ENCODE measurements at regions not wholly inside any gene's neighbourhood (a gene's known extent, or its start where the extent isn't known, plus 50 kb on each side); places are given as distances from the start of the nearest gene placed in this dataset.

DNA sequence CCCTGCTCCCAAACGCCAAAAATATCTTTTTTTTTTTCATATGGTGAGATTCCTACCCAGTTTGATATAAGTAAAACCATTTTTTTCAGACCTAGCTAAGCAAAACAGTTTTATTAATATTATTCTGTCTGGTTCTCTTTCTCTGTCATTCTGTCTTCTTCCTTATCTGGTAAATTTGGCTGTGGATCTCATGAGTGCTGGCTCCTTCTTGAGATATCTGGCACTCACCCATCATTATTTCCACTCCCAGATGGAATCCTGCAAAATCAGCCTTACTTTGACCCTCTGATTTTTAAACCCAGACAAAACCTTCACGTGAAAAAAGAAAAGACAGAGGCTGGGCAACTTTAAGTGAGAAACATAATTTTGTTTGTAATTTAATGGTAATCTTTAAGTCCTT, 373.6 kb downstream of the NYAP2 start (continued):
- TF ChIP-seq, protein P1, sequence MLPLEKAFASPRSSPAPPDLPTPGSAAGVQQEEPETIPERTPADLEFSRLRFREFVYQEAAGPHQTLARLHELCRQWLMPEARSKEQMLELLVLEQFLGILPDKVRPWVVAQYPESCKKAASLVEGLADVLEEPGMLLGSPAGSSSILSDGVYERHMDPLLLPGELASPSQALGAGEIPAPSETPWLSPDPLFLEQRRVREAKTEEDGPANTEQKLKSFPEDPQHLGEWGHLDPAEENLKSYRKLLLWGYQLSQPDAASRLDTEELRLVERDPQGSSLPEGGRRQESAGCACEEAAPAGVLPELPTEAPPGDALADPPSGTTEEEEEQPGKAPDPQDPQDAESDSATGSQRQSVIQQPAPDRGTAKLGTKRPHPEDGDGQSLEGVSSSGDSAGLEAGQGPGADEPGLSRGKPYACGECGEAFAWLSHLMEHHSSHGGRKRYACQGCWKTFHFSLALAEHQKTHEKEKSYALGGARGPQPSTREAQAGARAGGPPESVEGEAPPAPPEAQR (tag by site-specific recombination; IDR thresholded peaks at IDR 0.05) = no peak

DNA sequence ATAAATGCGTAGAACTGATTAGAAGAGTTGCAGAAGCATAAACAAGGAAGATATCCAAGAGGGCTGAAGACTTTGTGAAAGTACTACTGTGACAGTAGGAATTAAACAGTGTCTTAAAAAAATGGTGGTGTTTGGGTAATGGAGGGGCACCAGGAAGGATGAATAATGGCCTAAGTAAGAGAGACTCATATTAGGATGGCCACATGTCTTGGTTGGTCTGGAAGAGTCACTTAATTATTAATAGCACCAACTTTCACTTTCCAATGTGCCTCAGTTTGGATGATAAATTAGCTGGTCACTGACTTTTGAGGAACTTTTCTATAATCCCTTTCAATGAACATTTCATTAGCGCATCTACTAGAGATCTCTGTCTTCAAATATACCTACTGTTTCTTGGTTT, 372.2 kb downstream of the NYAP2 start:
- no peaks in the 10 kb centered on the region for H3K4me1 ChIP-seq (ENCODE audit: control insufficient read depth, insufficient read depth, low read length)
- H3K36me3 ChIP-seq (ENCODE audit: control insufficient read depth in 2 of 2, insufficient read depth in 1 of 2, low read length in 2 of 2) = no peaks in the 10 kb centered on the region
- no peaks in the 10 kb centered on the region for H3K9me3 ChIP-seq (ENCODE audit: control insufficient read depth, insufficient read depth, low read depth, low read length)
- H3K27ac ChIP-seq (ENCODE audit: extremely low read depth, low read depth, low read length) = no peak overlapping the region
- no peak overlapping the region for H3K4me3 ChIP-seq (ENCODE audit: low read depth, low read length)
- TF ChIP-seq ZNF692 (tag by site-specific recombination; IDR thresholded peaks at IDR 0.05) (no peak), YY2 (tag by site-specific recombination; IDR thresholded peaks at IDR 0.05) (no peak), PBX3 (CRISPR knock-in tag; IDR thresholded peaks at IDR 0.05) (no peak), BCL11A (tag by site-specific recombination; IDR thresholded peaks at IDR 0.05; ENCODE audit: low read depth) (no peak), ZSCAN5A (tag by site-specific recombination; IDR thresholded peaks at IDR 0.05) (no peak), SCRT1 (tag by site-specific recombination; IDR thresholded peaks at IDR 0.05; ENCODE audit: borderline replicate concordance) (no peak), TCF7L2 (IDR thresholded peaks at IDR 0.05; ENCODE audit: borderline replicate concordance, low read depth, low read length) (no peak), ZNF292 (tag by site-specific recombination; IDR thresholded peaks at IDR 0.05; ENCODE audit: borderline replicate concordance, low read depth) (no peak), SCRT2 (tag by site-specific recombination; IDR thresholded peaks at IDR 0.05) (no peak), ZNF155 (tag by site-specific recombination; IDR thresholded peaks at IDR 0.05) (no peak), ZNF37A (tag by site-specific recombination; IDR thresholded peaks at IDR 0.05) (no peak)
- TF ChIP-seq, protein P2, sequence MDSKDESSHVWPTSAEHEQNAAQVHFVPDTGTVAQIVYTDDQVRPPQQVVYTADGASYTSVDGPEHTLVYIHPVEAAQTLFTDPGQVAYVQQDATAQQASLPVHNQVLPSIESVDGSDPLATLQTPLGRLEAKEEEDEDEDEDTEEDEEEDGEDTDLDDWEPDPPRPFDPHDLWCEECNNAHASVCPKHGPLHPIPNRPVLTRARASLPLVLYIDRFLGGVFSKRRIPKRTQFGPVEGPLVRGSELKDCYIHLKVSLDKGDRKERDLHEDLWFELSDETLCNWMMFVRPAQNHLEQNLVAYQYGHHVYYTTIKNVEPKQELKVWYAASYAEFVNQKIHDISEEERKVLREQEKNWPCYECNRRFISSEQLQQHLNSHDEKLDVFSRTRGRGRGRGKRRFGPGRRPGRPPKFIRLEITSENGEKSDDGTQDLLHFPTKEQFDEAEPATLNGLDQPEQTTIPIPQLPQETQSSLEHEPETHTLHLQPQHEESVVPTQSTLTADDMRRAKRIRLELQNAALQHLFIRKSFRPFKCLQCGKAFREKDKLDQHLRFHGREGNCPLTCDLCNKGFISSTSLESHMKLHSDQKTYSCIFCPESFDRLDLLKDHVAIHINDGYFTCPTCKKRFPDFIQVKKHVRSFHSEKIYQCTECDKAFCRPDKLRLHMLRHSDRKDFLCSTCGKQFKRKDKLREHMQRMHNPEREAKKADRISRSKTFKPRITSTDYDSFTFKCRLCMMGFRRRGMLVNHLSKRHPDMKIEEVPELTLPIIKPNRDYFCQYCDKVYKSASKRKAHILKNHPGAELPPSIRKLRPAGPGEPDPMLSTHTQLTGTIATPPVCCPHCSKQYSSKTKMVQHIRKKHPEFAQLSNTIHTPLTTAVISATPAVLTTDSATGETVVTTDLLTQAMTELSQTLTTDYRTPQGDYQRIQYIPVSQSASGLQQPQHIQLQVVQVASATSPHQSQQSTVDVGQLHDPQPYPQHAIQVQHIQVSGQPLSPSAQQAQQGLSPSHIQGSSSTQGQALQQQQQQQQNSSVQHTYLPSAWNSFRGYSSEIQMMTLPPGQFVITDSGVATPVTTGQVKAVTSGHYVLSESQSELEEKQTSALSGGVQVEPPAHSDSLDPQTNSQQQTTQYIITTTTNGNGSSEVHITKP (tag by site-specific recombination; IDR thresholded peaks at IDR 0.05) = no peak
- TF ChIP-seq, protein P3, sequence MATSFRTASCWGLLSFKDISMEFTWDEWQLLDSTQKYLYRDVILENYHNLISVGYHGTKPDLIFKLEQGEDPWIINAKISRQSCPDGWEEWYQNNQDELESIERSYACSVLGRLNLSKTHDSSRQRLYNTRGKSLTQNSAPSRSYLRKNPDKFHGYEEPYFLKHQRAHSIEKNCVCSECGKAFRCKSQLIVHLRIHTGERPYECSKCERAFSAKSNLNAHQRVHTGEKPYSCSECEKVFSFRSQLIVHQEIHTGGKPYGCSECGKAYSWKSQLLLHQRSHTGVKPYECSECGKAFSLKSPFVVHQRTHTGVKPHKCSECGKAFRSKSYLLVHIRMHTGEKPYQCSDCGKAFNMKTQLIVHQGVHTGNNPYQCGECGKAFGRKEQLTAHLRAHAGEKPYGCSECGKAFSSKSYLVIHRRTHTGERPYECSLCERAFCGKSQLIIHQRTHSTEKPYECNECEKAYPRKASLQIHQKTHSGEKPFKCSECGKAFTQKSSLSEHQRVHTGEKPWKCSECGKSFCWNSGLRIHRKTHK (tag by site-specific recombination; IDR thresholded peaks at IDR 0.05) = no peak
- TF ChIP-seq, protein P4, sequence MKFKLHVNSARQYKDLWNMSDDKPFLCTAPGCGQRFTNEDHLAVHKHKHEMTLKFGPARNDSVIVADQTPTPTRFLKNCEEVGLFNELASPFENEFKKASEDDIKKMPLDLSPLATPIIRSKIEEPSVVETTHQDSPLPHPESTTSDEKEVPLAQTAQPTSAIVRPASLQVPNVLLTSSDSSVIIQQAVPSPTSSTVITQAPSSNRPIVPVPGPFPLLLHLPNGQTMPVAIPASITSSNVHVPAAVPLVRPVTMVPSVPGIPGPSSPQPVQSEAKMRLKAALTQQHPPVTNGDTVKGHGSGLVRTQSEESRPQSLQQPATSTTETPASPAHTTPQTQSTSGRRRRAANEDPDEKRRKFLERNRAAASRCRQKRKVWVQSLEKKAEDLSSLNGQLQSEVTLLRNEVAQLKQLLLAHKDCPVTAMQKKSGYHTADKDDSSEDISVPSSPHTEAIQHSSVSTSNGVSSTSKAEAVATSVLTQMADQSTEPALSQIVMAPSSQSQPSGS (tag by site-specific recombination; IDR thresholded peaks at IDR 0.05; ENCODE audit: low read depth) = no peak
- ChIA-PET POLR2A (no interaction called here), CTCF (no interaction called here)
